RWPE2 (cell line): ENCODE measurements at regions not wholly inside any gene's neighbourhood (a gene's known extent, or its start where the extent isn't known, plus 50 kb on each side); places are given as distances from the start of the nearest gene placed in this dataset.
"Not testable (repeated sequence)": the region's sequence is repeated elsewhere in the genome, so short reads cannot be mapped to it uniquely, and the experiment has no call there.

Experiments used
- ATAC-seq: fragments of 200-7000 bp; cut with Tn5 transposase; 3 replicates; pipeline ENCODE4 v1.9.1; 2021; ENCODE audit warnings: low read depth
- DNase-seq: peaks from one replicate; pipeline ENCODE4 v3.0.0-alpha.2; 2020; ENCODE audit warnings: low spot score
- H3K27ac ChIP-seq: fragments of 450-650 bp; 2 replicates; pipeline ENCODE4 v1.5.1; 2017; ENCODE audit warnings: mild to moderate bottlenecking; ENCODE audit not compliant: poor library complexity, severe bottlenecking
- H3K27me3 ChIP-seq: fragments of 250-450 bp; sonication (Bioruptor Pico); 2 replicates; pipeline ENCODE4 v1.5.1; 2021; ENCODE audit warnings: mild to moderate bottlenecking, moderate library complexity; ENCODE audit not compliant: insufficient read depth, poor library complexity, severe bottlenecking
- H3K36me3 ChIP-seq: fragments of 250-450 bp; sonication (Bioruptor Pico); 2 replicates; pipeline ENCODE4 v1.5.1; 2020; ENCODE audit warnings: low read depth, mild to moderate bottlenecking, moderate library complexity
- H3K4me1 ChIP-seq: fragments of 250-450 bp; sonication (Bioruptor Pico); 2 replicates; pipeline ENCODE4 v1.5.1; 2021; ENCODE audit warnings: mild to moderate bottlenecking, moderate library complexity; ENCODE audit not compliant: insufficient read depth, poor library complexity, severe bottlenecking
- H3K4me3 ChIP-seq: fragments of 250-450 bp; sonication (Bioruptor Pico); 2 replicates; pipeline ENCODE4 v1.5.1; 2021; ENCODE audit warnings: mild to moderate bottlenecking, moderate library complexity; ENCODE audit not compliant: severe bottlenecking
- H3K9me3 ChIP-seq: fragments of 250-450 bp; sonication (Bioruptor Pico); 2 replicates; pipeline ENCODE4 v1.5.1; 2021; ENCODE audit warnings: mild to moderate bottlenecking, moderate library complexity; ENCODE audit not compliant: severe bottlenecking
- CTCF ChIP-seq: fragments of 450-650 bp; IDR thresholded peaks from one replicate; pipeline ENCODE4 v1.5.1; 2017; ENCODE audit warnings: mild to moderate bottlenecking, moderate library complexity; ENCODE audit not compliant: poor library complexity, severe bottlenecking

GRCh38 chr6:154624038-154624599 lies 109.1 kb upstream of the SCAF8 start:
- no peaks in the 10 kb centered on the region for H3K4me1 ChIP-seq
- no peaks in the 10 kb centered on the region for H3K27me3 ChIP-seq
- H3K4me3 ChIP-seq = no peak overlapping the region
- no peak for TF ChIP-seq CTCF
- DNase-seq = no peak
- H3K9me3 ChIP-seq = no peaks in the 10 kb centered on the region
- no peak overlapping the region for H3K27ac ChIP-seq
- no peak for ATAC-seq
- H3K36me3 ChIP-seq = no peaks in the 10 kb centered on the region

- H3K27me3 ChIP-seq, H3K9me3 ChIP-seq, H3K27ac ChIP-seq: not testable (repeated sequence)
Observed at GRCh38 chr6:154624727-154625126, 108.5 kb upstream of the SCAF8 start.

GRCh38 chr6:154625721-154626120 lies 107.5 kb upstream of the SCAF8 start:
- Histone ChIP-seq H3K27me3 (no peaks in the 10 kb centered on the region), H3K4me1 (no peaks in the 10 kb centered on the region), H3K27ac (no peak overlapping the region), H3K9me3 (no peaks in the 10 kb centered on the region), H3K4me3 (no peak overlapping the region), H3K36me3 (no peaks in the 10 kb centered on the region)
- ATAC-seq = no peak
- DNase-seq = no peak
- no peak for TF ChIP-seq CTCF

More at GRCh38 chr6:154624727-154625126, 108.5 kb upstream of the SCAF8 start:
- not testable (repeated sequence) for H3K36me3 ChIP-seq, DNase-seq, ATAC-seq, H3K4me3 ChIP-seq, H3K4me1 ChIP-seq

- no peak for ATAC-seq
Observed at GRCh38 chr6:154629127-154629526, 104.1 kb upstream of the SCAF8 start.

GRCh38 chr6:154632119-154632518 lies 101.1 kb upstream of the SCAF8 start:
- no peaks in the 10 kb centered on the region for H3K4me1 ChIP-seq
- TF ChIP-seq CTCF = no peak
- H3K27me3 ChIP-seq = no peaks in the 10 kb centered on the region
- H3K36me3 ChIP-seq = no peaks in the 10 kb centered on the region
- no peak for DNase-seq
- ATAC-seq = no peak
- H3K9me3 ChIP-seq = no peaks in the 10 kb centered on the region
- no peak overlapping the region for H3K27ac ChIP-seq
- H3K4me3 ChIP-seq = no peak overlapping the region

More at GRCh38 chr6:154629127-154629526, 104.1 kb upstream of the SCAF8 start:
- Histone ChIP-seq H3K27me3 (no peaks in the 10 kb centered on the region), H3K27ac (no peak overlapping the region), H3K4me3 (no peak overlapping the region), H3K4me1 (no peaks in the 10 kb centered on the region), H3K36me3 (no peaks in the 10 kb centered on the region), H3K9me3 (no peaks in the 10 kb centered on the region)
- DNase-seq = no peak
- TF ChIP-seq CTCF = no peak
